ENCODE measurements at regions not wholly inside any gene's neighbourhood (a gene's known extent, or its start where the extent isn't known, plus 50 kb on each side); places are given as distances from the start of the nearest gene placed in this dataset.

GRCh38 chr5:120073722-120074121 lies 390.4 kb upstream of the PRR16 start:
- Mint-ChIP-seq H3K27ac (no peak overlapping the region), H3K4me1 (no peaks in the 10 kb centered on the region), H3K36me3 (ENCODE audit: low read depth) (no peaks in the 10 kb centered on the region), H3K9me3 (no peaks in the 10 kb centered on the region), H3K27me3 (ENCODE audit: low read depth, poor library complexity) (no peaks in the 10 kb centered on the region), H3K4me3 (no peak overlapping the region)
- TF ChIP-seq CTCF (IDR thresholded peaks at IDR 0.05) = no peak
- no peak for DNase-seq

GRCh38 chr5:120080781-120081180 lies 383.3 kb upstream of the PRR16 start:
- no peak for TF ChIP-seq CTCF (IDR thresholded peaks at IDR 0.05)
- H3K4me3 Mint-ChIP-seq = no peak overlapping the region
- no peaks in the 10 kb centered on the region for H3K27me3 Mint-ChIP-seq (ENCODE audit: low read depth, poor library complexity)
- no peaks in the 10 kb centered on the region for H3K4me1 Mint-ChIP-seq
- H3K27ac Mint-ChIP-seq = no peak overlapping the region
- H3K9me3 Mint-ChIP-seq = no peaks in the 10 kb centered on the region
- no peak for DNase-seq
- no peaks in the 10 kb centered on the region for H3K36me3 Mint-ChIP-seq (ENCODE audit: low read depth)

- H3K4me1 Mint-ChIP-seq = no peaks in the 10 kb centered on the region
- no peaks in the 10 kb centered on the region for H3K27me3 Mint-ChIP-seq (ENCODE audit: low read depth, poor library complexity)
- H3K27ac Mint-ChIP-seq = no peak overlapping the region
- H3K4me3 Mint-ChIP-seq = no peak overlapping the region
- H3K36me3 Mint-ChIP-seq (ENCODE audit: low read depth) = no peaks in the 10 kb centered on the region
- no peak for DNase-seq
- no peak for TF ChIP-seq CTCF (IDR thresholded peaks at IDR 0.05)
- no peaks in the 10 kb centered on the region for H3K9me3 Mint-ChIP-seq
Observed at GRCh38 chr5:120082316-120083068, 381.6 kb upstream of the PRR16 start.

- Mint-ChIP-seq H3K9me3 (no peaks in the 10 kb centered on the region), H3K4me1 (no peaks in the 10 kb centered on the region), H3K27me3 (ENCODE audit: low read depth, poor library complexity) (no peaks in the 10 kb centered on the region), H3K27ac (no peak overlapping the region), H3K36me3 (ENCODE audit: low read depth) (no peaks in the 10 kb centered on the region), H3K4me3 (no peak overlapping the region)
- DNase-seq = no peak
- TF ChIP-seq CTCF (IDR thresholded peaks at IDR 0.05) = no peak
Observed at GRCh38 chr5:120083851-120084542, 380.1 kb upstream of the PRR16 start.

GRCh38 chr5:120084543-120084870 lies 379.6 kb upstream of the PRR16 start:
- H3K27me3 Mint-ChIP-seq (ENCODE audit: low read depth, poor library complexity) = no peaks in the 10 kb centered on the region
- H3K9me3 Mint-ChIP-seq = no peaks in the 10 kb centered on the region
- no peak overlapping the region for H3K27ac Mint-ChIP-seq
- H3K4me3 Mint-ChIP-seq = no peak overlapping the region
- H3K4me1 Mint-ChIP-seq = no peaks in the 10 kb centered on the region
- DNase-seq = no peak
- no peaks in the 10 kb centered on the region for H3K36me3 Mint-ChIP-seq (ENCODE audit: low read depth)
- TF ChIP-seq CTCF (IDR thresholded peaks at IDR 0.05) = no peak

GRCh38 chr5:120086081-120086480 lies 378.0 kb upstream of the PRR16 start:
- DNase-seq = no peak
- H3K4me3 Mint-ChIP-seq = no peak overlapping the region
- H3K27ac Mint-ChIP-seq = no peak overlapping the region
- no peaks in the 10 kb centered on the region for H3K9me3 Mint-ChIP-seq
- H3K4me1 Mint-ChIP-seq = peaks cover 6% of the 10 kb centered on the region
- H3K27me3 Mint-ChIP-seq (ENCODE audit: low read depth, poor library complexity) = no peaks in the 10 kb centered on the region
- TF ChIP-seq CTCF (IDR thresholded peaks at IDR 0.05) = no peak
- H3K36me3 Mint-ChIP-seq (ENCODE audit: low read depth) = no peaks in the 10 kb centered on the region
